PC-3 (cell line): ENCODE measurements at regions not wholly inside any gene's neighbourhood (a gene's known extent, or its start where the extent isn't known, plus 50 kb on each side); places are given as distances from the start of the nearest gene placed in this dataset.

ENCODE experiments used
- CTCF ChIP-seq: fragments of 300-600 bp; sonication (generic); conservative IDR thresholded peaks from 2 replicates; pipeline ENCODE4 v1.5.1; 2017; ENCODE audit warnings: antibody characterized with exemption, low read depth, mild to moderate bottlenecking, low read length
- EZH2 ChIP-seq: fragments of 300-600 bp; sonication (generic); IDR thresholded peaks from one replicate; pipeline ENCODE4 v1.6.1; 2017; ENCODE audit warnings: antibody characterized with exemption, mild to moderate bottlenecking, low read length; ENCODE audit not compliant: unreplicated experiment
- EZH2phosphoT487 ChIP-seq: fragments of 300-600 bp; sonication (generic); IDR thresholded peaks from 2 replicates; pipeline ENCODE4 v1.6.1; 2018; ENCODE audit warnings: mild to moderate bottlenecking, antibody characterized with exemption, low read length, borderline replicate concordance

- TF ChIP-seq CTCF (peak; percentile 93), EZH2 (no peak), EZH2phosphoT487 (no peak)
Measured at GRCh38 chr7:16982640-16983350, 101.0 kb upstream of the AGR3 start.
